ENCODE measurements at regions not wholly inside any gene's neighbourhood (a gene's known extent, or its start where the extent isn't known, plus 50 kb on each side); places are given as distances from the start of the nearest gene placed in this dataset.

- TF ChIP-seq GATA2 (IDR thresholded peaks at IDR 0.05; ENCODE audit: low read depth, low read length) (no peak), GATA3 (IDR thresholded peaks at IDR 0.05; ENCODE audit: low read depth, low read length) (no peak)
Measured at GRCh38 chr3:59107856-59108815, 58.3 kb upstream of the CFAP20DC start.

All from SH-SY5Y (cell line).